KMS-11 (cell line): ENCODE measurements at regions not wholly inside any gene's neighbourhood (a gene's known extent, or its start where the extent isn't known, plus 50 kb on each side); places are given as distances from the start of the nearest gene placed in this dataset.

ENCODE experiments used
- H2AFZ ChIP-seq: fragments of 200-600 bp; sonication (generic); 2 replicates; pipeline ENCODE4 v1.6.1; 2016; ENCODE audit warnings: antibody characterized with exemption, mixed run types, low read depth
- H3K27ac ChIP-seq: fragments of 200-600 bp; sonication (generic); 2 replicates; pipeline ENCODE4 v1.6.1; 2016; ENCODE audit warnings: mild to moderate bottlenecking, mixed run types
- H3K27me3 ChIP-seq: fragments of 200-600 bp; sonication (generic); 2 replicates; pipeline ENCODE4 v1.6.1; 2017; ENCODE audit warnings: mild to moderate bottlenecking, low read depth, mixed run types, moderate library complexity; ENCODE audit not compliant: insufficient read depth
- H3K36me3 ChIP-seq: fragments of 200-600 bp; sonication (generic); 2 replicates; pipeline ENCODE4 v1.6.1; 2017; ENCODE audit warnings: mild to moderate bottlenecking, mixed run types; ENCODE audit not compliant: insufficient read depth
- H3K4me1 ChIP-seq: fragments of 200-600 bp; sonication (generic); 2 replicates; pipeline ENCODE4 v1.6.1; 2016; ENCODE audit warnings: mild to moderate bottlenecking, low read depth, mixed run types; ENCODE audit not compliant: poor library complexity, severe bottlenecking
- H3K4me2 ChIP-seq: fragments of 200-600 bp; sonication (generic); 2 replicates; pipeline ENCODE4 v1.7.0; 2016; ENCODE audit warnings: mild to moderate bottlenecking, mixed run types
- H3K4me3 ChIP-seq: fragments of 200-600 bp; sonication (generic); IDR thresholded peaks from 2 replicates; pipeline ENCODE4 v1.6.1; 2017; ENCODE audit warnings: low read depth, low read length, mixed read lengths; ENCODE audit not compliant: insufficient read depth
- H3K79me2 ChIP-seq: fragments of 200-600 bp; sonication (generic); 2 replicates; pipeline ENCODE4 v1.6.1; 2016; ENCODE audit warnings: low read depth, mixed run types; ENCODE audit not compliant: insufficient read depth
- H3K9ac ChIP-seq: fragments of 200-600 bp; sonication (generic); 2 replicates; pipeline ENCODE4 v1.6.1; 2016; ENCODE audit warnings: mild to moderate bottlenecking, mixed run types
- H4K20me1 ChIP-seq: fragments of 200-600 bp; sonication (generic); 2 replicates; pipeline ENCODE4 v1.6.1; 2016; ENCODE audit warnings: mild to moderate bottlenecking, mixed run types; ENCODE audit not compliant: insufficient read depth
- TF ChIP-seq, protein P1 (sequence below): fragments of 200-600 bp; sonication (generic); conservative IDR thresholded peaks from 2 replicates; pipeline ENCODE4 v1.6.1; 2017; ENCODE audit warnings: low read depth, mild to moderate bottlenecking, antibody characterized with exemption, low read length, moderate library complexity, mixed read lengths

DNA sequence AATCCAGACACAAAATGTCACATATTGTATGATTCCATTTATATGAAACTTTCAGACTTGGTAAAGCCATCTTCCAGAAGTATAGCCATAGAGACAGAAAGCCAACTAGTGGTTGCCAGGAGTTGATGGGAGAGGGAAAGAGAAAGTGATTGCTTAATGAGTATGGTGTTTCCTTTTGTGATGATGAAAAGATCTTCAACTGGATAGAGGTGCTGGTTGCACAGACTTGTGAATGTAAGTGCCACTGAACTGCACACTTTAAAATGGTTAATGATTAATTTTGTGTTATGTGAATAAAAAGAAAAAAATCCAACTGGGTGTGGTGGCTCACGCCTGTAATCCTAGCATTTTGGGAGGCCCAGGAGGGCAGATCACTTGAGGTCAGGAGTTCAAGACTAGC is 135.3 kb upstream of the SLC1A4 start:
- H3K9ac ChIP-seq = no peak overlapping the region
- no peak overlapping the region for H3K27ac ChIP-seq
- no peak overlapping the region for H3K4me3 ChIP-seq
- H3K27me3 ChIP-seq = no peaks in the 10 kb centered on the region
- no peaks in the 10 kb centered on the region for H3K79me2 ChIP-seq
- TF ChIP-seq, protein P1, sequence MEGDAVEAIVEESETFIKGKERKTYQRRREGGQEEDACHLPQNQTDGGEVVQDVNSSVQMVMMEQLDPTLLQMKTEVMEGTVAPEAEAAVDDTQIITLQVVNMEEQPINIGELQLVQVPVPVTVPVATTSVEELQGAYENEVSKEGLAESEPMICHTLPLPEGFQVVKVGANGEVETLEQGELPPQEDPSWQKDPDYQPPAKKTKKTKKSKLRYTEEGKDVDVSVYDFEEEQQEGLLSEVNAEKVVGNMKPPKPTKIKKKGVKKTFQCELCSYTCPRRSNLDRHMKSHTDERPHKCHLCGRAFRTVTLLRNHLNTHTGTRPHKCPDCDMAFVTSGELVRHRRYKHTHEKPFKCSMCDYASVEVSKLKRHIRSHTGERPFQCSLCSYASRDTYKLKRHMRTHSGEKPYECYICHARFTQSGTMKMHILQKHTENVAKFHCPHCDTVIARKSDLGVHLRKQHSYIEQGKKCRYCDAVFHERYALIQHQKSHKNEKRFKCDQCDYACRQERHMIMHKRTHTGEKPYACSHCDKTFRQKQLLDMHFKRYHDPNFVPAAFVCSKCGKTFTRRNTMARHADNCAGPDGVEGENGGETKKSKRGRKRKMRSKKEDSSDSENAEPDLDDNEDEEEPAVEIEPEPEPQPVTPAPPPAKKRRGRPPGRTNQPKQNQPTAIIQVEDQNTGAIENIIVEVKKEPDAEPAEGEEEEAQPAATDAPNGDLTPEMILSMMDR = no peak
- no peaks in the 10 kb centered on the region for H4K20me1 ChIP-seq
- peaks cover 4% of the 10 kb centered on the region for H3K4me1 ChIP-seq
- H3K36me3 ChIP-seq = no peaks in the 10 kb centered on the region
- H2AFZ ChIP-seq = no peak overlapping the region
- no peak overlapping the region for H3K4me2 ChIP-seq

DNA sequence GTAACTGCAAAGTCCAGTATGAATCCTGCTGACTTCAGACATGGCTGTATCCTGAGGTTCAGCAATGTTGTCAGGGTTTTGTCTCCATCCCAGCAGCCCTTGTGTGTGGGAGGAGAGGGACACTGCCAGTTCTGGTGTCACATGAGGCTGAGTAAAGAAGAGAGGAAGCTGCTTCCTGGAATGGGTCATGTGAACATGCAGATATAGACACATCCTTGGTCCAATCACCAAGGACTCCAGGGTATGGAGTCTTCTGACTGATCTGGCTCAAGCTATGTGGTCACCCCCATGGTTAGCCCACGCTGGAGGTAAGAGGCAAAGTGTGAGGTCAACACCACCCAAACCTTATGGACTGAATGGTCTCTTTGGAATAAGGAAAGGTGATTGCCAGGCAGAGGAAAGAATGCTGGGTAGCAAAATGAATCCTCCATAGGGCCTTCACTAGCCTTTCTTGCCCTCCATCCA is 134.4 kb upstream of the SLC1A4 start:
- no peaks in the 10 kb centered on the region for H3K27me3 ChIP-seq
- no peak overlapping the region for H3K4me2 ChIP-seq
- H3K9ac ChIP-seq = no peak overlapping the region
- H3K79me2 ChIP-seq = no peaks in the 10 kb centered on the region
- TF ChIP-seq, protein P1 = no peak
- H4K20me1 ChIP-seq = no peaks in the 10 kb centered on the region
- H3K4me1 ChIP-seq = peaks cover 13% of the 10 kb centered on the region
- H3K4me3 ChIP-seq = no peak overlapping the region
- H3K27ac ChIP-seq = no peak overlapping the region
- no peak overlapping the region for H2AFZ ChIP-seq
- H3K36me3 ChIP-seq = no peaks in the 10 kb centered on the region

DNA sequence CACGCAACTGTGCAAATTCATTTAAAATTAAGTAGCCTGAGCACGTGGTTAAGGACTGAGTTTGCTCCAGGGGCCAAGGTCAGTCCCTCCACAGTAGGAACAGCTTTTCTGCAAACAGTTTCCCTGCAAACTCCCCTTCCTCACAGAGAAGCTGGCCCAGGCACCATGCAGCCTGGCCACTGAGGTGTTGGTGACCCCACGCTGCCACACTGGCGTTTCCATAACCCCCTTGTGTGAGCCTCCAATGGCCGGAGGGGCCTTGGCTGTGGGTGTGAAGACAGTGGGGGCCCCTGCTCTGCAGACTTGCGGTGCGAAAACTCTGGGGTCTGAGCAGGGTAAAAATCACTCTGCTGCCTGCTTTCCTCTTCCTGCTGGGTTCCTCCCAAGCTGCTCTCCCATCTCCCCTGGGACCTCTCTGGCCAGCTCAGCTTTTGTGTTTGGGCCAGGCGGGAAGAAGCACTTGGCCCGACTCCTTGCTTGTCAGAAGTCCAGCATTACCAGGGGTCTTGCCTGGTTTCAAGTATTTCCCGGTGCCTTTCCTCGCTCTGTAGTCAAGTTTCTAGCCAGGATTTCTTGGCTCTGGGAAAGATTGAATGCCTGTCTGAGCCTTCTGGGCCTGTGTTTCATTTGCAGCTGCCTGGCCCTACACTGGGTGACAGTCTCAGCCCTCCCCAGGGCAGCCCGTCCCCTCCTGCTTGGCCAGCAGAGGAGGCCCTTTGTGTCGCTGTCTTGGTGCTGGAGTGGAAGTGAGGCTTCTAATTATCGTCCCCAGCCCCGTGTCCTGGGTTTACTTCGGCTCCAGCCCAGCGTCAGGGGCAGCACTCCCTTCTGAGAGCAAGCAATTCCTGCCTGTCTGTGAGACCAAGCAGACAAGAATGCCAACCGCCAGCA is 131.4 kb upstream of the SLC1A4 start:
- H3K4me2 ChIP-seq = no peak overlapping the region

DNA sequence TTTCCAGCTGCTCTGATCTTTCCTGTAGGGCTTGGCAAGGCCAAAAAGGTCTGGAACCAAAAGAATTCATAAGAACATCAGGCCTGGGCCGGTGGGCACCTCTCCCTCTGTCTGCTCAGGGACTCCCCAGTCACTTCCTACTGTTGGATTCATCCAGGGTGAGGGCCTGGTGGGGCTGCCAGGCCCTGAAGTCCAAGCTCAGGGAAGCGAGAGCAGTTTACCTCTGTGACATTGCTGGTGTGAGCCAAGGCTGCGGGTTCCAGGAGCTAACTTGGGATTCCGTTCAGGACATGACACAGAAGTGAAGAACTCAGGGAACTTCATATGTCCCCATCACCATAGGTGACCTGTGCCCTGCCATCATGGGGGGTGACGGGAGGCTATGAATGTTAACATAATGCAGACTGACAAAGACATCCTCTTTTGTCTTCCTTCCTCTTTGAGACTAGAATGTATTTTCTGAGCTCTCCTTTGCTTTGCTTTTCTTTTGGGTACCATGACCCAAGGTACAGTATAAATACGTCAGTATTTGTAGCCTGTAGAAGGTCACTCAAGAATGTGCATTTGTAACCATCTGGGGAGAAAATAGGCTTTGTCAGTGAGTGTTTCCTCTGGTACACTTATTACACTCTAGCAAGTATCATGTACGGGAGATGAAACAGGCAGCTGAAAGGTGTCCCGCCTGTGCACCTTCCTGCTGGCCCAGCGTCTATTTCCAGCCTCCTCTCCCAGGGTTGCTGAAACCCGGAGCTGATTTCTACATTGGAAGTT is 130.5 kb upstream of the SLC1A4 start:
- H4K20me1 ChIP-seq = no peaks in the 10 kb centered on the region
- peaks cover 39% of the 10 kb centered on the region for H3K4me1 ChIP-seq
- no peak overlapping the region for H3K27ac ChIP-seq
- peak overlapping the region; percentile 87 for H3K4me2 ChIP-seq
- peak overlapping the region; percentile 40; the same call in 1 of the 2 replicates for H3K9ac ChIP-seq
- H3K27me3 ChIP-seq = no peaks in the 10 kb centered on the region
- no peaks in the 10 kb centered on the region for H3K36me3 ChIP-seq
- no peak overlapping the region for H3K4me3 ChIP-seq
- H2AFZ ChIP-seq = peak overlapping the region; percentile 80
- no peaks in the 10 kb centered on the region for H3K79me2 ChIP-seq
- TF ChIP-seq, protein P1 = no peak

More for the DNA sequence above, 131.4 kb upstream of the SLC1A4 start:
- Histone ChIP-seq H2AFZ (no peak overlapping the region), H3K79me2 (no peaks in the 10 kb centered on the region), H4K20me1 (no peaks in the 10 kb centered on the region), H3K4me1 (peaks cover 33% of the 10 kb centered on the region), H3K4me3 (no peak overlapping the region), H3K27me3 (no peaks in the 10 kb centered on the region), H3K27ac (no peak overlapping the region), H3K36me3 (no peaks in the 10 kb centered on the region), H3K9ac (no peak overlapping the region)
- TF ChIP-seq, protein P1 = no peak
